ENCODE measurements at regions not wholly inside any gene's neighbourhood (a gene's known extent, or its start where the extent isn't known, plus 50 kb on each side); places are given as distances from the start of the nearest gene placed in this dataset.

DNA sequence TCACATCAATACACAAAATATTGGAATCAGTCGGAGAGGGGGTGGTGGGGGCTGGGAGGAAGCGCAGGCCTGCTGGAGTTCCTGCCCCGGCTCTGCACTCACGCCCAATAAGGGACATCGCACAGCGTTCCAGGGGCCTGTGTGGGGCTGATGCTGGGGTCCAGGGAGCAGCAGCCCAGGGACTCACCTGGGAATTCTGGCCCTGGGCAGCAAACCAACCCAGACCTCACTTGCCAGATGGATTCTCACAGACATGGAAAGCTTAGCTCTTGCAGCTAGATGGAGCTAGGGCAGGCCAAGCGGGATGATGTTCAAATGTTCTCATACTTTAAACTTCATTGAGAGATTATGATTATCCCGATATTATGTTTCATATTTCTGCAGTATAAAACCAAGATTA, 266.6 kb upstream of the TANK start:
- Mint-ChIP-seq H3K9me3 (peaks cover 7% of the 10 kb centered on the region), H3K4me1 (peaks cover 6% of the 10 kb centered on the region), H3K36me3 (ENCODE audit: low read depth) (no peaks in the 10 kb centered on the region), H3K27ac (no peak overlapping the region), H3K4me3 (no peak overlapping the region), H3K27me3 (ENCODE audit: low read depth) (no peaks in the 10 kb centered on the region)
- no peak for TF ChIP-seq CTCF (IDR thresholded peaks at IDR 0.05; ENCODE audit: unreplicated experiment in 3 of 3)

- Mint-ChIP-seq H3K4me1 (peaks cover 39% of the 10 kb centered on the region), H3K9me3 (peaks cover 7% of the 10 kb centered on the region), H3K27me3 (ENCODE audit: low read depth) (no peaks in the 10 kb centered on the region), H3K36me3 (ENCODE audit: low read depth) (no peaks in the 10 kb centered on the region), H3K27ac (peak overlapping the region; percentile 96 to 97 (median 96)), H3K4me3 (peak overlapping the region; percentile 67 to 71 (median 70))
- no peak for TF ChIP-seq CTCF (IDR thresholded peaks at IDR 0.05; ENCODE audit: unreplicated experiment in 3 of 3)
These were observed 261.5 kb upstream of the TANK start for GRCh38 chr2:160898581-160899307.

DNA sequence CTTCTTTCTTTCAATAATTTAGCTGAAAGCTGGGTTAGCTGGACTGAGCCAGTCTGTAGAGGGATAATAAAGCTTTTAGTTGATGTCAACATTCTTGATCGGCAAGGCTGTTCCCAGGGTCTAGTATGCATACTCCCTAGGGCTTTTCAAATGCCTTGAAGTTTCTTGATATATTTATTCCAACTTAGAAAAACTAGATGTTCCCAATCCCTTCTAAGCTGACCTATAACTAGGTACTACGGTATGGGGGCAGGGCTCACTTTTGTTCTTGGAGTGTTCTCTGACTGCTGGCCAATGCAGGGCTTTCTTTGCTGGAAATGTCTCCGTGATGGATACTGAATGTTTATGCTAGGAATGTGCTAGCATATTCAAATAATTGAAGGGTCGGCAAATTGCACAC, 258.6 kb upstream of the TANK start:
- no peak for TF ChIP-seq CTCF (IDR thresholded peaks at IDR 0.05; ENCODE audit: unreplicated experiment in 3 of 3)
- Mint-ChIP-seq H3K27me3 (ENCODE audit: low read depth) (no peaks in the 10 kb centered on the region), H3K36me3 (ENCODE audit: low read depth) (no peaks in the 10 kb centered on the region), H3K27ac (peak overlapping the region; percentile 92 to 97 (median 96)), H3K9me3 (peaks cover 2% of the 10 kb centered on the region), H3K4me3 (peak overlapping the region in 2 of 3 experiments; percentile 27 to 49), H3K4me1 (peaks cover 53% of the 10 kb centered on the region)

DNA sequence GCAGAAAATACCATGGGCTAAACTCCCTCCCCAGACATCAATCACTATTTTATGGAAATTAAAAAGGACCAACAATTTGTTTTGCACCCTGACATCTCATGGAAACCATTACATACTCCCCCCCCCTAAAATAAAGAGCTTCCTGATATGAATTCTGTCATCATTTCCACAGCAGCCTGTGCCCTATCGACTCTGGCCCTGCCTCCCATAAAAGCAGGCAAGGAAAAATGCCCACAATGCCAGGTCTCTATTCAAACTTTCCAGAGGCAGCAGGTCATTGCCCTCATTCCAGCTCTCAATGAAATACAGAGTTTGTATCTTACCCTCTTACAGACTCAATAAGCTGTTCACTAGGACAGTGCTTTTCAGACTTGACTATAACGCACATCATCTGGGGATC, 254.4 kb upstream of the TANK start:
- H3K4me3 Mint-ChIP-seq, result no peak overlapping the region
- H3K27ac Mint-ChIP-seq, result peak overlapping the region; percentile 61 to 70 (median 63)
- H3K9me3 Mint-ChIP-seq, result no peaks in the 10 kb centered on the region
- H3K4me1 Mint-ChIP-seq, result peaks cover 62% of the 10 kb centered on the region
- no peaks in the 10 kb centered on the region for H3K27me3 Mint-ChIP-seq (ENCODE audit: low read depth)
- no peaks in the 10 kb centered on the region for H3K36me3 Mint-ChIP-seq (ENCODE audit: low read depth)
- no peak for TF ChIP-seq CTCF (IDR thresholded peaks at IDR 0.05; ENCODE audit: unreplicated experiment in 3 of 3)

DNA sequence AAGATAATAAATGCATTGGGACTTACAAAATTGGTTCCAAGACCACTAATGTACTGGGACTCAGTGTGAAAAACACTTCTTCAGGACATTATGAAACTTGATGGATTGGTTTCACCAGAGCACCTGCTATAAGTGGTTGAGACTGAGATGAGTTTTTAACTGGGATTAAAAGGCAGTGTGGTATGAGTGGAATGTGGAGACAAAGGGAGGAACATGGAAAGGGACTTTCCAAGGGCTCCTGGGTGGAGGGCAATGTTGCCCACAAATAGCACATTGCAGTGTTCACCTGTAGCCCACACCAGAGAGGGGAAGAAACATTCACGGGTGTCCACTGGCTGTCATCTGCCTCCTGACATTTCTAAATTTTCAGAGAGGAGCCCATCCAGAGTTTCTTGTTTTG, 253.3 kb upstream of the TANK start:
- peaks cover 65% of the 10 kb centered on the region for H3K4me1 Mint-ChIP-seq
- H3K9me3 Mint-ChIP-seq, result no peaks in the 10 kb centered on the region
- TF ChIP-seq CTCF (IDR thresholded peaks at IDR 0.05; ENCODE audit: unreplicated experiment in 3 of 3), result no peak
- peak overlapping the region in 2 of 3 experiments; percentile 25 to 35 for H3K4me3 Mint-ChIP-seq
- H3K36me3 Mint-ChIP-seq (ENCODE audit: low read depth), result no peaks in the 10 kb centered on the region
- H3K27me3 Mint-ChIP-seq (ENCODE audit: low read depth), result no peaks in the 10 kb centered on the region
- peak overlapping the region; percentile 25 to 70 (median 70) for H3K27ac Mint-ChIP-seq

GRCh38 chr2:160907738-160908137, 252.5 kb upstream of the TANK start:
- H3K27ac Mint-ChIP-seq, result peak overlapping the region; percentile 12 to 53 (median 30)
- H3K4me3 Mint-ChIP-seq, result no peak overlapping the region
- no peaks in the 10 kb centered on the region for H3K27me3 Mint-ChIP-seq (ENCODE audit: low read depth)
- TF ChIP-seq CTCF (IDR thresholded peaks at IDR 0.05; ENCODE audit: unreplicated experiment in 3 of 3), result no peak
- no peaks in the 10 kb centered on the region for H3K36me3 Mint-ChIP-seq (ENCODE audit: low read depth)
- H3K4me1 Mint-ChIP-seq, result peaks cover 67% of the 10 kb centered on the region
- no peaks in the 10 kb centered on the region for H3K9me3 Mint-ChIP-seq

All from nephron (organoid).